ENCODE measurements at regions not wholly inside any gene's neighbourhood (a gene's known extent, or its start where the extent isn't known, plus 50 kb on each side); places are given as distances from the start of the nearest gene placed in this dataset.
A peak's percentile ranks its signal among the peaks of the same experiment; 100 is the strongest.

DNA sequence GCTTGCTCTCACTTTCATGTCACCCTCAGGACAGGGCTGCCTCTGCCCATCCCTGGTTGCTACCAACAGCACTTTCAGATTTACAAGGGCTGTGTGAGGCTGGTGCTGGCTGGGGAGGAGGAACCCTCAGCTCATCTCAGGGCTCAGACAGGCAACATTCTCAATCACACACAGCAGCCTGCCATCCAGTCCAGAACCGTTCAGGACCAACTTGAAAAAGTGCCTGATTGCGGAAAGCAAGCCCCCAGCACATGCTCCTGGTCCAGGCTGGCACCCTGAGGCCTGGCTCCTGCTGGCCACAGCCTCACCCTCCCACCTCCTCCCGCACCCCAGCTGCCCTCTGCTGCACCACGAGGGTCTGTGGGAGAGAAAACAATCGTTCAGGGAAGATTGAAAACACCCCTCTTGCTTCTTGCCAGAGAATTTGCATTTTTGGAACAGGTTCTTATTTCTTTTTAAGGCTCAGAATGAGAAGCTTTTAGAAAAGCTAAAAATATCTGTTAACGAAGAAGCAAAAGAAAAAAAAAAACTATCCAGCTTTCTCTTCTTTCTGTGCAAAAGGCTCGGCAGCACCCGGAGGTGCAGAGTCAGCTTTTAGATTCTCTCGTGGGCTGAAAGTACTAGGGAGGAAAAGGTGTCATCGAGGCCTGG, 403.8 kb upstream of the ID2 start:
- DNase-seq = no peak

DNA sequence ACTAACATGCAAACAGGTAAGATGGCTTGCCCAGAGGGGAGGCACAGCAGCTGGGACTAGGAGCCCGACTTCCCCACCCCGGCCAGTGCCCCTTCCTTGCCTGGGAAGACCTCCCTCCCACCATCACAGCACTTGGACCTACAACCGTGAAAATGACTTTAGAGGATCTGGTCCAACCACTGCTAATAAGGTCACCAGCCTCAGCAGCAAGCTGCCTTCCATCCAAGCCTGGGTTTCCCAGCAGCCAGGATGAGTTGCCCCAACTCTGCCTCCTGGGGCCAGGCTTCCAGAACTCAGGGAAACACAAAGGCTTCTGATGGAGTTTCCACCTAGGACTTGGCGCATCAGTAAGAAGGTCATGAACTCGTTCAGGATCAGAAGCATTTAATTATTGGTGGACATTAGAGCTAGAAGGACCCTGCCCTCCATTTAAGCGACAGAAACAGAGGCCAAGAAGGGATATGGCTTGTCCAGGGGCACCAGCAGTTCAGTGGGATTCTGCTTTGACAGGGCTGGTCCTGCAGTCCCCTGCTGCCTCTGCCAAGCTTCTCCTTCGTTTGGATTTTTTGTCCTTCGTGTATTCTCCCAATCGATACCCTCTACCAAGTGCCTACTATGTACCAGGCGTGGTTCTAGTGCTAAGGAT, 403.0 kb upstream of the ID2 start:
- DNase-seq = no peak

DNA sequence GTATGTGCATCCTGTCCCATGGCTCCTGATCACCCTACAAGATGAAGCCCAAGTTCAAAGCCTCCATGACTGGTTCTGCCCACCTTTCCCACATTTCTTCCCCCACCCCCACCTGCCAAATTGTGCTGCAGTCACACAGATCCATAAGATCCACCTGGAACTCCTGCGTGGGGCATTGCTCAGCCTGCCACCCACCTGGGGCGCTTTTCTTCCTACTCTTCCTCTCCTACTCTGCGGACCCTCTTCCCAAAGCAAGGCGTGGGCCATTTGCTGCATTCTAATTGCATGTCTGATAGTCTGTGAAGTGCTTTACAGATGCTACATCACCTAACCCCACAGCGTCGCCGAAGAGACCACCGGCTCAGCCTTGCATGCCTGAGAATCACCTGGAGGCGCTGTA, 402.4 kb upstream of the ID2 start:
- DNase-seq = no peak

DNA sequence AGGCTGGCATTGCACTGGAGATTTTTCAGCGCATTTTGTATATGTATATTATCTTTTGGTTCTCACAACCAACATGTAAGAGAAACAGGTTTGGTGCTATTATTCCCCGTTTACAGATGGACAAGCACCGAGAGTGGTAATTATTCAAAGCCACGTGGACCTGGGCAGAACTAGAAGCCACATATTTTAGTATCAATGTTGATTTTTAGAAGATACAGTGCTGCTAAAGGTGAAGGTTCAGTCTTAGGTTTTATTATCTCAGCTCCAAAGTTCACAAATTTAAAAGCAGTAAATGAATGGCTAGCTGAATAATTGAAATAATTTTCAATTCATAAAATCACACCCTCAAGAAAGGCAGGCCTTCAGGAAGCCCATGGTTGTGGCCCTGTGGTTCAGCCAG, 400.6 kb upstream of the ID2 start:
- no peak for DNase-seq

DNA sequence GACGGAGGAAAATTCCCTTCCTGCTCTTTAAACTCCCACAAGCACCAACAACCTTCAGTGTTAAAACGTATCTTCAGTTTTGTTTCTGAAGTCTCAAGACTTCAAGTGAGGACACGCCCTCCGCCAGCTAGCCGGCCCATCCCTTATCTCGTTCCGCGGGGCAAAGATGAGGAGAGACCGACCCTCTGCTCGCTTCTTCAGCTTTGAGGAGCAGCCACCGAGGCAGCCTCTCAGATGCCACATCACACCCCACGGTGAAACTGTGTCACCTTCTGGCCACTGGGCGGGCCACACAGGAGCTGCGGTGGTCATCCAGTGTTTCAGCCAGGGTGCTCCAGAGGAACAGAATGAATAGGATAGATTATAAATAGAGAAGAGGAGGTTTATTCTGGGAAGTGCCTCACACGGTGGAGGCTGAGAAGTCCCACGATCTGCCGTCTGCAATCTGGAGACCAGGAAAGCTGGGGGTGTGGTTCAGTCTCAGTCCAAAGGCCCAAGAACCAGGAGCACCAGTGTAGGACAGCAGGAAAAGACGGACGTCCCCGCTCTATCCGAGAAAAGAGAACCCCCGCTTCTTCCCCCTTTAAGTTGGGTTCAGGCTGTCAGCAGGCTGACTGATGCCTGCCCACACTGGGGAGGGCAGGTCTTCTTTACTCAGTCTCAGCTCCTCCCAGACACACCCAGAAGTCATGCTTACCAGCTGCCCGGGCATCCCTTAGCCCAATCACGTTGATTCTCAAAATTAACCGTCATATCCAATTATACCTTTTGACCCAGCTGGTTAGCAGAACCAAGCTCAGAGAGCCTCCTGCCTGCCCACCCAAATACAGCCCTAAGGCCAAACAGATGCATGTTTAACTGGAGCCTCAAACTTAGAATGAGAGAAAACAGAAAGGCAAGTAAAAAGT, 399.7 kb upstream of the ID2 start:
- no peak for DNase-seq

DNA sequence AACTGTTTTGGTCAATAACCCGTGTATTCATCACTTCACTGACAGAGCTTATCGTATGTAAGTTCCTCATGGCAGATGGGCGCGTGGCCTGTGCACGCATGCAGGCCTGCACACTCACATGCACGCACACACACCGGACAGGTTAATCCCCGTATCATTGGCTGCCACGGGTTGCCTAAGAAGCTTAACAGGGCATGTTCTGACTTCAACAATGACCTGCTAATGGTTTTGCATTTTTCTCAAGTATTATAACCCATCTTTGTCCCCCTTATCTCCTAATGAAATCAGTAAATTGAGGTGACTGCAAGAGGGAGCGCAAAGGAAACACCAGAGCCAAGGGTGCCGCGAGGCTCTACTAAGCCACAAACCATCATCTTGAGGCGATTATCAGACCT, 399.0 kb upstream of the ID2 start:
- no peak for DNase-seq

DNA sequence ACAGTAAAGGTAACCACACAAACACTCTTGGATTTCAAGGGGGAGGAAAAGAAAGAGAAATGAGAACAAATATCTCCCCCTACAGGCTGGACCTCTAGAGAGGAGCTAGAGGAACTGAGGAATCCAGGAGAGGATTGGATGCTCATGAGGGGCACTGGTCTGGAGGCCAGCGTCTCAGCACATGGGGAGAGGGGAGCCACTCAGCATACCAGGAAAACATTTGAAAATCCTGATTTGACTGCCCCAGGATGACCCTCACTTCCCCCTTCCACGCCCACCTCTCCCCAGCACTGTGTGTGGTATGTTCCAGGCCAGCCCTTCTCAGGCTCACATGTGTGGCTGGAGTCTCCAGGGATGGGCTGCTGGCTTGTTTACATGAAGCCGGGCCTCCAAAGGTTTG, 396.8 kb upstream of the ID2 start:
- no peak for DNase-seq

DNA sequence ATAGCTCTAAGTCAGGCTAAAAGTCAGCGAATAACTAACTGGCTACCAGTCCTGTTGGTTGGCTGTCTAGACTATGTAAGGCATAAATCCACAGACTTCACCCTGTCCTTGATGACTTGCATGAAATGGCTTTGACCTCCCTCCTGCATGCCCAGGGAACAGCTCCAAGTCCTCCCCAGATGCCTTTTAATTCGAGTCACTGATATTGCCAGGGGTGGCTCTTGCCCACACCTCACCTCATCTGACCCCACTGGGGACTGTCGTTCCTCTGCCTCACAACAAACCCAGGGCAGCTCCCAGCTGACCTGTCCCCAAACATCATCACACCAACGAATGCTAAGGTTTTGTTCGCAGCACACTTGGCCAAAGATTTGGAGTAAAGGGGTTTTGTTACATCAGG, 396.0 kb upstream of the ID2 start:
- DNase-seq = no peak

DNA sequence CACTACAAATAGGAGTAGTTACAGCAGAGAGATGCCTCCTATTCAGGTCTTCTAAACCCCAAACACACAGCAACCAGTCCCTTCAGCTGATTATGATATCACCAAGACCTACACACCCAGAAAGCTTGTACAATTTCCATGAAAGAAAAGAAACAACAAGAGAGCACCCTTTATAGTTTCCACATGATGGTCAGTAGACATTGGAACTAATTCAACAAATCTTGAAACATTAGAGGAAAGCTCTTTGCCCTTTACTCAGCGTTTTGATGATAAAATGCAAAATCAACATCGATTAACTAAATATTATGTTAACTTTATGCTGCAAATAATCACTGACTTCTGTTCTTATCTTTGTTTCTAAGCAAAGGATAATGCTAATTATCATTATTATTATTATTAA, 393.6 kb upstream of the ID2 start:
- no peak for DNase-seq

DNA sequence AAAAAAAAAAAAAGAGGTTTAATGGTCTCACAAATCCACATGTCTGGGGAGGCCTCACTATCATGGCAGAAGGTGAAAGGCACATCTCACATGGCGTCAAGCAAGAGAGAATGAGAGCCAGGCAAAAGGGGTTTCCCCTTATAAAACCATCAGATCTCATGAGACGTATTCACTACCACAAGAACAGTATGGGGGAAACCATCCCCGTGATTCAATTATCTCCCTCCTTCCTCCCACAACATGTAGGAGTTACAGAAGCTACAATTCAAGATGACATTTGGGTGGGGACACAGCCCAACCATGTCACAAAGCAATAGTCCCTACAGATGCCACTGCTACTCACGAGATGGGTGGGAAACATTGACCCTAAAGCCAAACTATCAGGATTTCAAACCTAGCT, 392.7 kb upstream of the ID2 start:
- DNase-seq = no peak

DNA sequence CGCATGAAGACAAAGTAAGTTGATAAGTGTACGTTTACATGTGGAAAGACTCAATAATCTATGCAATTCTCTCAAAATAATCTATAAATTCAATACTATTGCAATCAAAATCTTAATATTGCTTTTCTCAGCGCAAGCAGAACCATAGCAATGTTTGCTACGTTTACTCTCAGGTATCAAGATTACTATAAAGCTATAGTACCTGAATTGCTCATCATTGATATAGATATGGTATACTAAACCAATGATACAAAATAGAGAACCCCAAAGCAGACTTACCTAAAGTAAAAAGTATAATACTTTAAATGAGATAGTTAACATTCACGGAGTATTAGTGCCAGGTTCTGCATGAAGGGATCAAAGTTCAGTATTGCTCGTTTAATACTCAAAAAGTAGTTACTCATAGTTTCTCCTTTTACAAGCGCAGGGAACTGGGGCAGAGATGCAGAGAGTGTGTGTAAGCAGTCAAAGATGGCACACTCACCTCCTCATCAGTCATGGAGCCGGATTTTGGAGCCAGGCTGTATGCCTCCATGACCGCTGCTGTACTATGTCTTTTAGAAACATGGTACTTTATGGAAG, 391.0 kb upstream of the ID2 start:
- DNase-seq = no peak

DNA sequence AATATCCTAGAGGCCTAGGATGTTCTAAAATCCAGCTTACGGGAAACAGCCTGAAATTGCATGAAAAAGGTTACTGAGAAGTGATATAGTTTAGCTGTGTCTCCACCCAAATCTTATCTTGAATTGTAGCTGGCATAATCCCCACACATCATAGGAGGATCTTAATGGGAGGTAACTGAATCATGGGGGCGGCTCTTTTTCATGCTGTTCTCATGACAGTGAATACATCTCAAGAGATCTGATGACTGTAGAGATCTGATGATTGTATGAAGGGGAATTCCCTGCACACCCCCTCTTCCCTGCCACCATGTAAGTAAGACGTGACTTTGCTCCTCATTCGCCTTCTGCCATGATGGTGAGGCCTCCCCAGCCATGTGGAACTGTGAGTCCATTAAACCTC, 385.6 kb upstream of the ID2 start:
- DNase-seq = peak; percentile 59

DNA sequence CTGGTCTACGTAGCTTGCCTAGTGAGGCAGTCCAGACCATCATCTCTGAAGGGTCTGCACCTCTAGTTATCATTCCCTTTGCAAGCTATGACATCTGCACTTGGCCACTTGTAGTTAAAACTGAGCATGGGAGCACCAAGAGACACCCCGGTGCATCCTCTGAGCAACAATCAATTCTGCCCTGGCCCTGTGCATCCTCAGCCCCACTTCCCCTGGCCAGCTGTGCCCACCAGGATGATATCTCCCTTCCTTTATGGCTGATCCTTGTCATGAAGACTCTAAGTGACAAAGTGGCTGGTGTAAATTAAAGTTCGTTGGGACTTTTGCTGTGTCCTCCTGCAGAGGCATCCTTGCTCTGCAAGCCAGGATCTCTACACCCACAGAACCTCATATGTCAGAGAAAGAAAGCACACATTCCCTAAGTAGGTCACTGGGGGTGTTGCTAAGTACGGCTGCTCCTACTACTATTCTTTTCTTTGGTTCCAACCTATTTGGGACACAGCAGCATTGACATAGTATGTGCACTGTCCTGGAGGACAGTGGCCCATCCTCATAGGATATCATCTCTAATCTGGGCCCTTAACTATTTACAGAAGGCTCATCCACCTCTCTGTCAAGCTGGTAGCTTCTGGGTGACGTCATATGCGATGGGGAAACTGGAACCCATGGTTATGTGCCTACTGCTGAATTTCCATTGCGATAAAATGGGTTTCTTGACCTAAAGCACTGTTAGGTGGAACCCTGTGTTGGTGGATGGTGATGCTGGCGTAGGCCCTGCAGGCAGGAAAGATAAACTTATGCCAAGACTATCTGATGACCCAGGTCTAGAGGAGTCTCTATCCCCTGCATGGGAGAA, 384.3 kb upstream of the ID2 start:
- no peak for DNase-seq

DNA sequence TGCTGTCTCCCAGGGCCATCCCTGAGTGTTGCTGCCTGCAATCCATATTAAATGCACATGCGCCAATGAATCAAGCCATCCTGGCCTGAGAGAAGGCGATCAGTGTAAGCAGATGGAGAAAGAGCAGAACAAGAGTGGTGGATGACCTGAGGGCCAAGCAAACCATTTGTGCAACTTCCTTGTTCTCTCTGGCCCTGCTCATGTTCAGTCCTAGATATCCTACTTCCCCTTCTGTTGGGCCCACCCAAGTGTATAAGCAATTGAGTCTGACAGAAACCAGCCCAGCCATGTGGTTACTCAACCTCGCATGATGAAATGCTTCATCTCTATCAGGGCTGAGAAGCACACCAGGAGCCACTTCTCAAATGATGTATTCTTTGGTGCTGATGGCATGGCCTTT, 383.1 kb upstream of the ID2 start:
- no peak for DNase-seq

DNA sequence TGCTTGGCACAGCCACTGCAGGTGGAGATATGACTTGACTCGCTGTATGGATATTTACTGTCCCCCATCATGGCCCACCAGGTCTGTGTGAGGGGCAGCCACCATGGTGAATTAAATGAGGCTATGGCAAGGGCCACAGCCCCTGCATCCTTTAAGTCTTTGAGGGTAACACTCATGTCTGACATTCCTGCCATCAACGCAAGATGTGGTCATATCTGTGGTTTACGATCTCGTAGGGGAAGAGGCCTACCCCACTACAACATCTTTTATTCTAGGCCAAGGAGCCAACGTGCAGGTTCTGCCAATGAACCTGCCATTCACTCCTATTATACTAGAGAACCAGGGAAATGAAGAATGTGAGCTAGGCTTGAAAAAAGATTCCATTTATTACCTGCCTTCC, 381.6 kb upstream of the ID2 start:
- no peak for DNase-seq

DNA sequence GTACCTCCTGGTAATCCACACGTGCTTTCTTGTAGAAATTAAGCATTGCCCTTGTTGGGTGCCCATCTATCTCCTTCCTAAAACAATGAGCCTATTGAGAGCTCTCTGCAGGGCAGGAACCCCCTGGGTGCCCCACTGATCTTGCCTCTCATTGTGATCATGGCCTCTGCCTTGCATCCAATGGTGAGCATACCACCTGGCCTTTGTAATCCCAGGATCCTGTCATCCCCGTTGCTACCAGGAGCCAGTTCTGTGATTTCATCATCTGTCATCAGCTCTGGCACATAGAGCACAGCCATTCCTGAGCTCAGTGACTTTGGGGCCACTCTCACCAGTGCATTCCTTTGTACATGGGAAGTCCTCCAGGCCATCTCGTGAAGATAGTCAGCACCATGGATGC, 381.0 kb upstream of the ID2 start:
- DNase-seq = no peak

DNA sequence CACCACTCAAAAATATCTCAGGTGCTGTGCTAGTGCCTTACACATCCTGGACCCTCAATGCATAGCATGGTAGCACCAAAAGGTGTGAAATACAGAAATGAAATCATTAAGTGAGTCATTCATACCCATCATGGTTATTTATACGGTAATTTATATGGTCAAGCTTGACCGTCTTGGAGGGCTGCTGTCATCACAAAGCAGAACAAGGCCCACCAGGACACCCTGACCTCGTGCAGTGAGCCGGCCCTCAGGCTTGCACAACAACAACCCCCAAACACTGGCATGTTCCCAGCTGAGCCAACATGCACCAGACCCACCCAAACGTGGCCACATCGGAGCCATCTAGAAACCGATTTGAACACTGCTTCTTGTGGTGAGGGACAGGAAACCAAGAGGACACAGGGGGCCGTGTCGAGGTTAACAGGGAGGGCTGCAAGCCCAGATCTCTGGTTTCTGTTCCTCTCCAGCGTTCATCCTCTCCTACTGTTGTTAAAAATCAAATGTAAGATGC, 378.5 kb upstream of the ID2 start:
- DNase-seq = peak; percentile 78

DNA sequence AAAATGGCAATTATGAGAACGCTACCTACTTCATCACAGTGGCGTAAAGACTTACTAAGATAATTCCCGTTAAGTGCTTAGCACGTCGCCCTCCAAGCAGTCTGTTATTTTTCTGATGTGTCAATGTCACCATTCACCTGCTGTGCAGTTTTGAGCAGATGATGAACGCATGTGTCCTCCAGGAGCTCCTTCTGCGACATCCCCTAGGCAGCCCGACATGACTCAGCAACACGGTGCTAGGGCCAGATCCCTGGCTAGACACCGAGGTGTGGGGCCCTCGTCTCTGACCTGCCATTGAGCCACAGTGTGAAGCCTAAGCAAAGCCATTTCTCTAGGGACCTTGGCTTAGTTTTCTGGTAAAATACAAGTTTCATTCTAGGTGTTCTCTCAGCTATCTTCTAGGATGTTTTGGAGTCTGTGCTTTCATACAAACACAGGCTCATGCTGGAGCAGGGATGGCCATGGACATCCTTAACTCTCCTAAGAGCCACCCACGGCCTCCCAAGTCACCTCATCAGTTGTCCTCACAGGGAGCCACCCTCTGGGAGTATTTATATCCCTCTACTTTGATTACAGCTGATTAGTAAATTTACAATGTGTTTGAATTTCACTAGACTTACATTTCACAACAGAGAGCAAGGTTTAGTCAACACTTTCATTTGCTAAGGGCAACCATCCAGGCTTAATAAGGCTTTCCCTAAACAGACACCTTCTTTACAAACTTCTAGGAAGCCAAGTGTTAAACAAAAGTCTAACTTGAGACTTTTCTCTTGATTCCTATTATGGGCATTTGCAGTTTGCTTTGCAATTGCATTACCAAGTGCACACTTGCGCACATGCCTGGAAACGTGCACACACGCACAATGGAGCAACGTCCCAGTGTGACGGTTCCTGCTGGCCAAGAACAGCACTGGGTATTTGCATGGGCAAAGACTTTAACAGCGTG, 376.8 kb upstream of the ID2 start:
- DNase-seq = no peak

DNA sequence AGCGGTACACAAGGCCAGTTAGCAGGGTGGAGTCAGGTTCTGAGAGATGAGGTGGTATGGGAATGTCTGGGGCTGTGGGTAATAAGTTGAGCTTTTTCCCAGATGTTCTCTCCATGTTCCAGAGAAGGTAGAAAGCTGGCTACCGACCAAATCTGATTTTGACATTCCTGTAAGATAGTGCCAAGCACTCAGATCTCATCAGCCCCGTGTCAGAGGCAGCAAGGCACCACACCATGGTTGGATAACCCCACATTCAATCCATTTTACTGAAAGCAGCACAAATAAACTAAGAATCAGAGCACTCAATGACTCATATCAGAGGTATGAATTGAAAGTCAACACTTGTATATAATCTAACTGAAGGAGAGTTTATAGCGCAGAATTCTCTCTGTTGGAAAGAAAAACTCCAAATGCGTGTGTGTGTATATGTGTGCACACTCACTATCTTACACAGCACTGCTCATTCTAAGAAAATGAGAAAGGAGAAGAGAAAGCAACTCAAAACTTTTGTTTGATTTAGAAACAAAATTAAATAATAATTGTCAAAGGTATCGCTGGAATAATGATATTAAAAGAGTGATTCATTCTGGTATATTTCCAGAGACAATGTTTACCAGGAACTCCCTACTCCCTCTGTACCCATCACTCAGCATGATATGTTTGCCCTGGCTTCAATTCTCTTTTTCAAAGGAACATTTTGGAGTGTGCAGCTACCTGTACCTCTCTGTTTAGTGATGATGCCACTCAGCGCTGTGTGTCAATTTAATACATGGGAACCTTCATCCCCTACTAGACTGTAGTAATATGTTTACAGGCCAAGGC, 375.1 kb upstream of the ID2 start:
- no peak for DNase-seq

DNA sequence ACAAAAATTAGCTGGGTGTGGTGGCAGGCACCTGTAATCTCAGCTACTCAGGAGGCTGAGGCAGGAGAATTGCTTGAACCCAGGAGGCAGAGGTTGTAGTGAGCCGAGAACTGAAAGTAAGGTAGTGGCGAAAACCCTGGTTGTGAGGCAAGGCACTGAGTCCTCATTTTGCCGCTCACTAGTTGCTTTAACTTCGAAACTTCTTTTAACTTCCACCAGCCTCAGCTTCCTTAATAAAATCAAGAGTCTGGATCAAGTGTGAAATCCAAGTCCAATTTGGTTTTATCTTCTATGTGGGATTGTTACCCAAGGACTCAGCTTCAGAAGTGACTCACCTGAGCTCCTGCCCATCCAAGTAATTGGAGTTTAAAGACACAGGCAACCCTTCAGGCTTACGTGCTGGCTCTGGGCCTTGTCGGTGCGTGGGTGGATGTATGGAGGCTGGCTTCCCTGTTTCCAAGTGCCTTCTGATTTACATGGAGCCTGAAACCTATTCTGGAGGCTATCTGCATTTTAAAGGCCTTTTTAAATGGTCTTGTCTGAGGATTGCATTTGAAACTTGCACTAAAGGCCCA, 374.2 kb upstream of the ID2 start:
- DNase-seq = no peak
